HG03045 (cell line): ENCODE measurements at regions not wholly inside any gene's neighbourhood (a gene's known extent, or its start where the extent isn't known, plus 50 kb on each side); places are given as distances from the start of the nearest gene placed in this dataset.

Experiments
- ATAC-seq: cut with Tn5 transposase; IDR thresholded peaks from one replicate; pipeline ENCODE4 v1.9.1; 2021; ENCODE audit warnings: mild to moderate bottlenecking, moderate library complexity; ENCODE audit not compliant: unreplicated experiment

DNA sequence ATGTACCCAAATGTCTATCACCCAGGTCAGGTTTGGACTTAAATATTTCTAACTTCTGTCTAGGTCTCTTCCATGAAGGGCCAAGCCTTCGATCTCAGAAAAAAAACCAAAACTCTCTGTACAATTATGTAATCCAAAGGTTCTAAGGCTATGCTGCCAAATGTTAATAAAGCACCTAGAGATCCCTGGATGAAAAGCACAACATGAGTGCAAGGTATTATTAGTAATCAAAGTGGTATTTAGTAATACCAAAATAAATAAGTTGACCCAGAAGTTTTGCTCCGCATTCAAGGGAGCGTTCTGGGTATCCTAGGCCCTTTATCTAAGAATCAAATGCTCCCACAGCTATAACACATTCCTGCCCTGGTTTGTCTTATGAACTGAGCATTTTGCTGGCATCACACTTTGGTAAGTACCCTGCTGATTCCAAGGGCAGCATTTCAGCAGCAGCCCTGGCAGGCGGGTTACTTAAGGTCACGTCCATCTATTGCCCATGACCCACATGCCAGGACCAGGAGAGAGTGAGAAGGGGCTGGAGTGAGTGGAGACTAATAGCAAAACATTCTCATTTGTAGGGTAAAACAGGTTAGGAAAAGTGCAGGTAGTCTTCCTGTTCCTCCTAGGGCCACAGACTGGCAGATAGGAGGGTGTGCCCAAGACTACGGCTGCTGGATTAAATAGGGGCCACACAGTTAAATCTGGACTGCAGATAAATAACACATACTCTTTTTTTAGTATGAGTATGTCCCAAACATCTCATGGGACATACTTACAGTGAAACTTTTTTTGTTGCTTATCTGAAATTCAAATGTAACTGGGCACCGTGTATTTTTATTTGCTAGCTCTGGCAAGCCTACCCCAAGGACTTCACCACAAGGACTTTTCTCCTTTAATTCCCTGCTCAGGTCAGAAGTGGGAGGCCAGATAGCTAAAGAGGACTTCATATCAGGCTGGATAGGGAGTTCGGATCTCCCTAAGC, 76.0 kb upstream of the SNRK start:
- no peak for ATAC-seq

DNA sequence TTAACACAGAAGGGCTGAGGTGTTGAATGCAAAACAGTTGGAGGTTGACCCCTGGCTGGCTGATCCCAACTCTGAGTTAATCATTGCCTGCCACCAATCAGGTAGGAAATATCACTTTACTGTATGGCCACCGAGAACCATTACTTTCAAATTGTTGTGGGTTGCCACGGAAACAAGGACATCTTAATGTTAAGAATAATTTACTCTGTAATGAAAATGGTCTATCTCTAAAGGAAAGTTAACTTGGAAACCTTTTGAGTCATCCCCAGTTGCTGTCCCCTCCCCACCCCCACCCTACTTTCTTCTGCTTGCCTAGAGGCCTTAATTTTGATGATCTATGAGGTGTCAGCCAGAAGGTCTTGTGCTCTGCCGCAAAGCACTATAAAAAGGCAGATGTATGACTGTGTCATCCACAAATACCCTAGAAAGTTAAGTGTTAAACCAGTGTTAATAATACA, 78.7 kb upstream of the SNRK start:
- ATAC-seq, result no peak

DNA sequence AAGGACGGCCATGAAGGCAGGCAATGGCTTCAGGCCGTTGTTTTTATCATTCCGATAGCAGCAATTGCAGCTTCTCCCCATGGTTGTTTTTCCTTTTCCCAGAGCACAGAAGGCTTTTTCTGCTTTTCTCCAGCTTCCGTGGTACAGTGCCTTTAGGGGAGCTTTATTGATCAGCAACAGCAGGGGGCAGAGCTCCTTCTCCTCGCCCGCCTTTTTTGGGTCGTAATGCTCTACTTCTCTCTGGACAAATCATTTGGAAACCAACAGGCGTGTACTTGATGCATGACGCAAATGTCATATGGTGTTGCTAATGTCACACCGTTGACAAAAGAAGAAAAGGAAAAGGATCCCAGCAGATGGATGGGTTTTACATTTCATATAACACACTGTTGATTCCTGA, 79.7 kb upstream of the SNRK start:
- no peak for ATAC-seq

DNA sequence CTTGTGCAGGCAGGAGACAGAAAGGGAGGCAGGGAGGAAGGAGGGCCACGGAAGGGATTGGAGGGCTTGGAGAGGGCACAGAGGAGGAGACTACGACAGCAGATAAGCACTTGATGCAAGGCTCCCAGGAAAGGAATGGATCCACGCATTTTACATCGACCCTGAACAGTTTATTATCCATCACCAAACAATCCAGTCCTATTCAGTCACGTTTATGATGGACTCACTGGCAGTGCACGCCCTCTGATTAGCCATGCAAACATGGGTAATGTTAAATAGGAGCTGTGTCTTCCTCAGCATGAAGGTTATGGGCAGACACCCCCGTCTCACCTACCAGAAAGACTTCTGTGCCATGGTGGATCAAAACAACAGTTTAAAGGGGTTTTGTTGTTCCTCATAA, 80.2 kb upstream of the SNRK start:
- no peak for ATAC-seq

DNA sequence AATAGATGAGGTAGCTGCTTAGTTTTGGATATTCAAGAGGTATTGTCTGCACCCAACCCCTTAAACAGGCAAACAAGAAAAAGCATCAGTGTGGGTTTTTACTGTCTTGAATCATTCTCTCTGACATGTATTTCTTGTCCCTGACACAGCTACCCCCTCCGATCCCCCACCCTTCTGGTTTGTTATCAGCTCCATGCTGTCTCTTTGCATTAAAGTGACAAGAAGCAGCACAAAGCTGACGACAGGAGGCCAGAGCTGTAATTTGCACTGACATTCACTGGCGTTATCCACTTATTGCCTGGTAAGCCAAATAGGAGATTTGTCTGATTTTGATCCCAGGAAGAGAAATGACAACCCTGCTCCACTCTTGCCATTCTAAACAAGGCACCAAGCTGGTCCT, 83.3 kb upstream of the SNRK start:
- no peak for ATAC-seq

DNA sequence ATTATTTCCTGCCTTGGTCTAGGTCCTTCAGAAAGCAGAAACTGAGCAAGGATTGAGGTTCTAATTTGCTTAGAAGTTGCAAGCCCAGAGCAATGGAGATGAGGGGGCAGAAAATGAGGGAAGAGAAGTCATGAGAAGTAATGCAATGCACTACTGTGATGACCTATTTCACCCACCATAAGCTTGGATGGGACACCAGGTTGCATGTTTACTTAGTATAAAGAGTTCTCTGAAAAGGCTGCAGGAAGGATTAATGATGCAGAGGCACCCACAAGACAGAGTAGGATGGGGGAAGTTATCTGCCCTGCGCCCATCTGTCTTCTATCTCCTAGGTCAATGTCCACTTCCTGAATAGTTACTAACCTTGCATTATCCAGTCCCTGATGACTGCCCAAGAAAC, 84.8 kb upstream of the SNRK start:
- ATAC-seq, result no peak

DNA sequence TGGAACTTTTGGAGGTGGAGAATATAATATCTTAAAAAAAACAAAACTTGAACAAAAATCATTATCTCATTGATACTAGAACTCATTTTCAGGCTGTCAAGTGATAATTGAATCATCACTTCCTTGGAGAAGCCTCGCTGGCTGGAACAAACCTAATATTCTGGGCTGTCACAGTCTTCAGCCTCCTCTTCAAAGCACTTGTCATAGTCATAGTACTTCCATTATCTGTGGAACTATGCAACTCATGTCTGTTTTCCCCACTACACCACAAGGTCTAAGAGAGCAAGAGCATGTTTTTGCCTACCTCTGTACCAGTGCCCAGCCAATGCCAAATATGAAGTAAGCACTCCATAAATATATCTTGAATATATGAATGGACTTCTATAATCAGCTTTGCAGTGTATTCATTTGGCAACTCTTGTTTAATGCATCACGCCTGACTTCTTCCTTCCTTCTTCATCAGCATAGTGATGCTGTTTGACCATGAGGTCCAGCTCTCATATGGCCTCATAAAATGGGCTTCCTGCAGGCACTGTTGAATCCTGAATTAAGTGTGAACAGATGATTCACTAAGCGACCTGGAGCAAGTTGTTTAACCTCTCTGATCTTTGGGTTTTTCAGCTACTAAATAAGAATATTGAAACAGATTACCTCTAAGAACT, 86.6 kb upstream of the SNRK start:
- no peak for ATAC-seq

DNA sequence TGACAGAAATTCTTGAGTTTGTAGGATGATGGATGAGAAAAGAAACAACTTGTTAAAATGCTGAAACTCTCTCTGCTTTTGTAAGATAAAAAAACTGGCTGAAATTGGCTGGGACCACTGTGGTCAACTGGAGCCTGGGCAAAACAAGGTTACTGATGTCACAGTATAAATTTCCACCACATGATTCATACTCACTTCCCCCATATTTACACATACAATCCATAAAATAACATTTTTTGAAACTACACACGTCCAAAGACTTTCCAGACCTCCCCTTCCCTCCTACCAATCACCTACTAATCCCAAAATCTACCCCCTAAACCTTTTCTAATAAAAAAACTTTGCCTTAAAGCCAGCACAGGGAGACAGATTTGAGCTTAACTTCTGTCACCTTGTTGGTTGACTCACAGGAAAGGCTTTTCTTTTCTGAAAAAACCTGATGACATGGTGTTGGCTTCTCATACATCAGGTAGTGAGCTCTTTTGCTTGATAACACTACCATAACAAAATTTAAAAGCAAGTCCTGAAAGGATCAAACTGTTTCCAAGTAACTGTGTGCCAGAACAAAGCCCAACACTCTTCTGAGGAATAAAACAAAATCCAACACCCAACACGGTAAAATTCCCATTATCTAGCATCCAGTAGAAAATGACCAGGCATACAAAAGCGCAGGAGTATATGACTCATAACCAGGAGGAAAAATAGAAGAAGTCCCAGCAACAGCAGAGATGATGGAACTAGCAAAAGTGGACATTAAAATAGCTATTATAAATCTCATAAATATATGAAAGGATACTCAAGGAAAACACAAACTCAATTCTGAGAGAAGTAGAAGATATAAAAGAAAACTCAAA, 87.3 kb upstream of the SNRK start:
- no peak for ATAC-seq

DNA sequence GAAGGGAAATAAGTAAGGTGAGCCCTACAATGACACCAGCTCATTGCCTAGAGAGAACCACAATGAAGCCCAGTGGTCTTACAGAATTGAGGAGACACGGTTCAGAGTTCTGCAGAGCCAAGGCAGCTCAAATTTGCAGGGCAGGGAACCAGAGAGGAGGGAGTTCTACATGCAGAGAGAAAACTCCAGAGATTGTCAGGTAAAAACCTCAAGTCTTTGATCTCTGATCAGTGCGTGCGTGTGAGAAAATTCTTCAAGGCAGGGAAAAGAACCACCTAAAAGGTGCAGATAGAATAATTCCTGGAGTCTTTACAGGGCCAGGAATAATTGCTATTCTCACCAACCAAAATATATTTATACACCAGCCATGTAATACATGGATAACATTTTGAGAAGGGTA, 88.0 kb upstream of the SNRK start:
- no peak for ATAC-seq

DNA sequence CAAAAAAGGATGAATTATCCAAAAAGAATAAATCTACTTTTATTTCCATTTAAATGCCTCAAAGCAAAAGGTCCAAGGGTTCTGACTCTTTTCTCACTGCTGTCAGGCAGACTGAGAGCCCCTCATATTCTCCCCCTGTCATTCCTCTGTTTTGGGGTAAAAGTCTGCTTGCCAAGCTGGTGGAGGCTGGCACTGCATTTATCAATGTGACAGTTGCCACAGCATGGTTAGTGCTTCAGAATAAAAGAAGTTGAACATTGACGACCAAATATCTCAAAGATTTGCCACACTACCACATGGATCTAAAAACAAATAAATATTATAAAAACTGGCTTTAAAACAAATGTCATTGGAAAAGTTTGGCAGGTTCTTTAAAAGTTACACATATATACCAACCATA, 89.2 kb upstream of the SNRK start:
- no peak for ATAC-seq

DNA sequence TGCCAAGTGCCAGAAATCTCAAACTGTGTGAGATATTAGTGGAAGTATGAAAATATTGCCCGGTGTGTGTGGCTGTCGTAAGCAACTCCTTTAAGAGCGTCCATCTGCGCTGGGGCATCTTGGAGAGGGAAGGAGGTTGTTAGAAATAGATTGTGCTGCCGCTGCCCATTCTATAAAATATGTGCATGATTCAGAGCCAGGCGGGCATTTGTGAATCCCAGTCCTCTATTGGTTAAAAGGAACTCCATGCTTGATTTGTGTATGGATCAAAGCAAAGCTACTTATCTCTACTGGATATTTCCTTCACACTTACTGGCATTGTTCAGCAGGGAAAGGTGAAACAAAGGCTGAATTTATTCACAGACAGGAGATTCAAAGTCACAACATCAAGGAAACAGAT, 89.6 kb upstream of the SNRK start:
- no peak for ATAC-seq

DNA sequence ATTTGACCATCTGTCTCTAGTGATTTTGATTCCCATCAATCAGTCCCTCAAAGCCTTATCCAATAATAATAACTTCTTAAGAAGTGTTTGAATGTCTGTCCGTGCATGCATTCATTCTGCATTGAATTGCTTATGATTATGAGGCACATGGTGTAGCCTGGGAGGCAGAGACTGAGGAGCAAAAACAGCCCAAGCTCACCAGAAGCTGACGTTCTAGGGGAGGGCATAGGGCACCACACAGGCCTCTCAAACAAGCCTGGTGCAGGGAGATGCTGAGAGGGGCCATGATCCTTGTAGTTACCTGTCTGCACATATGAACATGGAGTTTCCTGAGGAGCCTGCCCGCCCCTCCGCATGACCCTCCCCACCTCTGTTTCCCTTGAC, 89.2 kb upstream of the POMGNT2 start:
- no peak for ATAC-seq

DNA sequence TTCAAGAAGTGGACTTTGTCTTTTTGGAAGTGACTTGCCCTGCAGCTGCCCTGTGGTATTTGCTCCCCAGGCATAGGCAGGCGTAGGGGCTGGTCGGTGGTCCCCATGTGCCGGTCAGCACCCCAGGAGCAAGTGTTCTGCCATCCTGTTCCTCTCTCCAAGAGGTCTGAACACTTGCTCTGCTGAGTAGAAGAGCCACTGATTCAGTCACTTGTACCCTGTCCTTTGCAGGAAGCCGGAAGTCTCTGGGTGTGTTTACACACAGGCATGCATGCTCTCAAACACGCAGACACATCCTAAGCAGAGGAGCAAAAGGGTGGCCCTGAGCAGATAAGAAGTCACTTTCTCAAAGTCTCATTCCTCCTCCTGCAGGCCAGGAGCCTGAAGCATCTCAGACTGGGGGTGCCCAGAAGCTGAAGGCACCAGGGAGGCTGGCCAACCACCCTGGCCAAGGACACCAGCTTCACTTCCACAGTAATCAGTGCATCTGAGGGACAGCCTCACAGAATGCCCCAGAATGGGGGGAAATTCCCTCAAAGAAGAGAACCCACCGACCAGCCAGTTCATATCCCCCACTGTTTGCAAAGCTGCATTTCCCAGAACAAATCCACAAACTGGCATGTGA, 88.7 kb upstream of the POMGNT2 start:
- no peak for ATAC-seq

DNA sequence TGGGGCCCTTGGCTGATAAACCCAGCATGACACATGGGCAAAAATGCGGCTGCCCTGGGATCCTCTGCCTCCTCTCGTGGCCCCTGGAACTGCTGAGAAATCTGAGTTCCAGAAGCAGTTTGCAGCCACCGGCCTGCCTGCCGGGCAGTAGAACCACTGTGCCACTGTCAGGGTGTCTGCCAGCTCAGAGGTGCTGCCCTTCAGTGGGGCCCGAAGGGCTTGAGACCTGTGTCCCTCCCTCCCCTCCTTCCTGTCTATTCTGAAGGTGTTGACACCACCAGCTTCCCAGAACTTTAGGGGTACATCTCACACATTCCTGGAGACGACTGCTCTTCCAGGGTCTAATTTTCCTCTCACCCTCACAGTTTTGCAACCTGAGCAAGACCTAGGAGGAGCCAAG, 88.2 kb upstream of the POMGNT2 start:
- ATAC-seq, result no peak

DNA sequence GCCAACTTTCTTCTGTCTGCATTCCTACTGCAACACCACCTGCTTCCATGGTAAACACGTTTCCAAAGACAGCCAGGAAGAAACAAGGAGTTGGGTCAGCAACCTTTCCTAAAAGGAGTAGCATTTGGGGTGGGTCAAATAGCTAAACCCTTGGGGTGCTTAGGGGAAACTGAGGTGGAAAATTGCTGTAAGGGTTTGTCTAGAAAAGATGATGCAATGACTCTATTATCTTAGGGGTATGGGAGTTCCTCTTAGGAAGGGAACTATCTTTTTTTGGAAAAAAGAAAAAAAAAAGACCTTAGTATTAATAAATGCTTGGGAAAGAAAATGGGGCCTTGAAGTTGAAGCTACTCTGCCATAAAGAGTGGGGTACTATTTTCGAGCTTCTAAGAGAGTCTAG, 86.1 kb upstream of the POMGNT2 start:
- no peak for ATAC-seq

DNA sequence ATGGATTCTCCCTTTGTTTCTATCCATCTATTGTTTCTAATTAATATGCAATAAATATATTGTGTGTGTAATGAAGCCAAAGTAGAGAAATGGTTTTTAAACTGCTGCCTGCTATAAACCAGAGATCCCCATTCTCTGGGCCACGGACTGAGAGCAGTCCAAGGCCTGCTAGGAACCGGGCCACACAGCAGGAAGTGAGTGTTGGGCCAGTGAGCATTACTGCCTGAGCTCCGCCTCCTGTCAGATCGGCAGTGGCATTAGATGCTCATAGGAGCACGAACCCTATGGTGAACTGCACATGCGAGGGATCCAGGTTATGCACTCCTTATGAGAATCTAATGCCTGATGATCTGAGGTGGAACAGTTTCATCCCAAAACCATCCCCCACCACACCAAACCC, 85.2 kb upstream of the POMGNT2 start:
- ATAC-seq, result no peak

DNA sequence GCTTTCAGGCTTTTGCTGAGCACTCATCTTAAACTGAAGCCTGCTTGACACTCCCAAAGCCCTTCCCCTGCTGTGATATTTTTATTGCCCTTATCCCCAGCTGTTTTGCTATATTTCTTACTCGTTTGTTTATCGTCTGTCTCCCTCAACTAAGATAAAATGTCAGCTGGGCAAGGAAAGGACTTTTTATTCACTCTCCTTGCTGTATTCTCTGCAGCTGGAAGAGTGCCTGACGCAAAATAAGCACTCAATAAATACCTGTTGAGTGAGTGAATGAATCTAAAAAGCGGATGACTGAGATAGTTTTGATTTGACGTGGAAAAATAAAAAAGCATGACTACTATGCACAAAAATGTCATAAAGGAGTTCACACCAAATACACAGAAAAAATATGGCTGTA, 84.8 kb upstream of the POMGNT2 start:
- ATAC-seq, result no peak

DNA sequence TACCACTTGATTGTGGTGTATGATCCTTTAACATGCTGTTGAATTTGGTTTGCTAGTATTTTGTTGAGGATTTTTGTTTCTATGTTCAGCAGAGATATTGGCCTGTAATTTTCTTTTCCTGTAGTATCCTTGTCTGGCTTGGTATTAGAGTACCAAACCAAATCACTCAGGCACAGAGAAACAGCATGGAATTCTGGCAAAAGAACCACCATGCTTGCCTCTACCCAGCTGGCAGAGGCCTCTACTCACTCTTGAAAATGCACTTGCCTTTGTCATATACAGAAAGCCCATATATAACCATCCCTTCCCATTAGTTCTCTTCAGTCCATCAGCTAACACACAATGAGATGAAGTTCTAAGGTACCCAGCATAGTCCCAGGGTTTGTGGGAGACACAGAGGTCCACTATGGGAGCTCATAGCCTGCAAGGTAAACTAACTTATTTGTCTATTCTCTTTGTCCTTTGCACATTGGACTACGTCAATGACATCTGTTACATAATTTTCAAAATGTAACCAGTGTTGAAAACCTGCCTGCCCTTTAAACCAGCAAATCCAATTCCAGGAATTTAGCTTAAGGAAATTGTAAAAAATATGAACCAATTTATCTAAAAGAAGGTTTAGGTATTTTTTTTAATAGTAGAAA, 82.1 kb upstream of the POMGNT2 start:
- no peak for ATAC-seq

DNA sequence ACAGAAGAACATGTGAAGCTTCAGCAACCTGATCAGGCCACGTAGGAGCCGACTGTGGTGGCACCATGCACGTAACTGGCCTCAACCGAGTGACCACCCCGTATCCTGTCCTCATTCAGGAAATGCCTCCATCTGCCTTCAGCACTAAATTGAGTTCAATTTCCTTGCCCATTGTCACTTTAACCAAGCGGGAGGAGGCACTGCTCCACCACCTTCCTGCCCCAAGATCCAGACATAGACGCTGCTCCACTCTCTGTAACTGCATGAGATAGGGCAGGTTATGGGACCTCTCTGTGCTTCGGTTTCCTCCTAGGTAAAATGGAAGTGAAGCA, 80.1 kb upstream of the POMGNT2 start:
- ATAC-seq, result no peak

DNA sequence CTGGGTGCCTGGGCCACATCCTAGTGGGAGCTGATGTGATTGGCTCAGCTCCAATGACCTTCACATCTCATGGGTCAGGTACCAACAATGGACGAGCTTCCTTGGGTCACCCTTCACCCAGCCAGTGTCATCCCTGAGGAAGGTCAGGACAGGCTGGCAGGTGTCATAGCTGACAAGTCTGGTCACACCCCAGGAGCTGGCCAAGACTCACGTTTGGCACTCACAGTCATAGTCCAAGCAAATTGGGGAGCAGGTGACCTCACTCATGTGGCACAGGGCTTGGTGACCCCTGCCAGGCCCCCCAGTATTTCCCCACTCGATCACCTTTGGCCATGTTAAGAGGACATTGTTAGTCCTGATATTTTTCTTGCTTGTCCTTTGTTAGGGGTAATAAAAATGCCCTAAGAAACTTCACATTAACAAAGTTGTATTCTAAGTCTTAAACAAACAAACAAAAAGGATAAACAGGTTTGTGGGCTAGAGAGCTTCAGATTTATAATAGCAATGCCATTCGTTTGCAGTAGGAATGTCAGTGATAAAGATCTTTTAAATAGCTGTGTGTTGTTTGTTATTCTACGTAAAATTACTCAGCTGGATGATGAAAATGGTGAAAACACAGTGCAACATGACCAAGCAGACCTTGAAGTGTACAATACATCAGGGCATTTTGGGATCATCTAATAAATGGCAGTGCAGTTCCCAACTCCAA, 79.5 kb upstream of the POMGNT2 start:
- no peak for ATAC-seq
